GM12878 (cell line): ENCODE measurements at regions not wholly inside any gene's neighbourhood (a gene's known extent, or its start where the extent isn't known, plus 50 kb on each side); places are given as distances from the start of the nearest gene placed in this dataset.

ENCODE experiments used
- JUND ChIP-seq: IDR thresholded peaks from 2 replicates; pipeline ENCODE4 v1.6.1; 2012; ENCODE audit warnings: low read depth, mild to moderate bottlenecking, low read length, improper control_type of control experiment, moderate library complexity
- POLR2AphosphoS2 ChIP-seq: IDR thresholded peaks from 2 replicates; pipeline ENCODE4 v1.6.1; 2011; ENCODE audit warnings: low read depth, mild to moderate bottlenecking, low read length, improper control_type of control experiment, moderate library complexity

GRCh38 chr2:238518172-238518820 is 91.6 kb downstream of the ASB1 start:
- TF ChIP-seq POLR2AphosphoS2 (no peak), JUND (no peak)
